ENCODE measurements at regions not wholly inside any gene's neighbourhood (a gene's known extent, or its start where the extent isn't known, plus 50 kb on each side); places are given as distances from the start of the nearest gene placed in this dataset.

DNA sequence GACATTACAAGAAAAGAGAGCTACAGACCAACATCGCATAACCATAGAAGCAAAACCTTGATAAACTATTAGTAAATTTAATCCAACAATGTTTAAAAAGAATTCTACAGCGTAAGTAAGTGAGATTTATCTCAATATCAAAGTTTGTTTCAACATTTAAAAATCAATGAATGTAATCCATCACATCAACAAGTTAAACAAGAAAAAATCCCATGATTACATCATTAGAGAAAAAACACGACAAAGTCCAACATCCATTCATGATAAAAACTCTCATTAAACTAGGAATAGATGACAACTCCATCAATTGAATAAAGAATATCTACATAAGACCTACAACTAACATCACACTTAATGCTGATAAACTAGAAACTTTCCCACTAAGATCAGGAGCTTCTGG is 239.0 kb upstream of the GGTLC1 start:
- H3K4me1 Mint-ChIP-seq (ENCODE audit: low read depth): no peaks in the 10 kb centered on the region
- no peaks in the 10 kb centered on the region for H3K9me3 Mint-ChIP-seq
- no peak overlapping the region for H3K27ac Mint-ChIP-seq
- no peak for DNase-seq (ENCODE audit: low spot score)
- no peaks in the 10 kb centered on the region for H3K36me3 Mint-ChIP-seq (ENCODE audit: low read depth)
- H3K4me3 Mint-ChIP-seq: no peak overlapping the region
- intact Hi-C loops (cut with micrococcal nuclease): no loop called here
- peaks cover 22% of the 10 kb centered on the region for H3K27me3 Mint-ChIP-seq (ENCODE audit: insufficient read depth)

DNA sequence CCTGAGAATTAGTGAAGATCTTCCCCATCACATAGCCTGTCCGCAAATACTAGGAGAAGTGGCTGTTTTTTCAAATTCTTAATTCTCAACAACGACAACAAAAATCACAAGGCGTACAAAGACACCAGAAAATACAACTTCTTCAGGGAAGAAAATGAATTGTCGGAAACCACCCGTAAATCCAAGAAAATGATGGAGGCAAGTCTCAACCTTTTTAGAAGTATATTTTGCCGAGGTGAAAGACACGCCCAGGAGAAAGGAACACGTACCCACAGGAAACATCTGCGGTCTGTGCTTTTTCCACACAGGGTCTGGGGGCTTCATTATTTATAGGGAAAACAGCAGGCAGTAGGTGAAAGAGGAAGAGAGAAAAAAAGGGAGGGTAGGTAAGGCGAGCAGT is 223.9 kb upstream of the GGTLC1 start:
- DNase-seq (ENCODE audit: low spot score): no peak
- intact Hi-C loops (cut with micrococcal nuclease): no loop called here
- H3K4me3 Mint-ChIP-seq: no peak overlapping the region
- H3K27ac Mint-ChIP-seq: no peak overlapping the region
- peaks cover 25% of the 10 kb centered on the region for H3K27me3 Mint-ChIP-seq (ENCODE audit: insufficient read depth)
- H3K9me3 Mint-ChIP-seq: peaks cover 13% of the 10 kb centered on the region
- no peaks in the 10 kb centered on the region for H3K4me1 Mint-ChIP-seq (ENCODE audit: low read depth)
- H3K36me3 Mint-ChIP-seq (ENCODE audit: low read depth): no peaks in the 10 kb centered on the region

DNA sequence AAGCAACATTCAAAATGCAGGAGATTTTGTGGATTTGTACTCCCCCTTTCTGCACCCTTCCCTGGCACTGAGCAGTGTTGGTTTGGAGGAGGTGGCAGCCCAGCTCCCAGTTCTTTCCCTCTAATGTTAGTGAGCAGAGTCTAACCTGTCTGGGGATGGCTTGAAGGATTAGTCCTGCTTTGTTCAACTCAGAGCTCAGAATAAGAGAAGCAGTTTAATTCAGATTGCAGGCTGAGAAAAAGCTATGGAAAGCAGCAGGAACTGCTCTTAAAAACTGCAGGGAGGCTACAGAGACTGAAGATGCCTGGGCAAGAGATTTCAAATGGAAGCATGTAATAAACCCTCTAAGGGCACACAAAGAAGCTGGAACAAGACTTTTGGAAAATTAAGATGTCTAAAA is 223.4 kb upstream of the GGTLC1 start:
- Mint-ChIP-seq H3K27ac (no peak overlapping the region), H3K36me3 (ENCODE audit: low read depth) (no peaks in the 10 kb centered on the region)

DNA sequence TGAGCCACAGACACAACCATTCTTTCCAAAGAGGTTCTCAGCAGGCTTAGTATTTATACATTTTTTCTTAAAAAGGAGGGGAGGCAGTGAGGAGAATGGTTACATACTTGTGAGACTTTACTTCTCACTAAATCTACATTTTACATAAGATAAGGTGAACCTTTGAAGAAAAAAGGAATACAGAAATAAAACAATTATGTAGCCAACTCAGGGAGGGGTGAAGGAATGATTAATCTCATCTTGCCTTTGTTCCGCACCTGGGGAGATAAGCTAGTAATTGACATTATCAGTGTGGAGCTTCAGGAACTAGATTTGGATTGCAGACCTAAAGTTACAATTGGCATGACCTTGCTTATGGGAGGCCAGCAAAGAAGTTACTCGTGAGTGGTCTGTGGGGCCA is 221.8 kb upstream of the GGTLC1 start:
- Mint-ChIP-seq H3K9me3 (peaks cover 14% of the 10 kb centered on the region), H3K27me3 (ENCODE audit: insufficient read depth) (peaks cover 25% of the 10 kb centered on the region), H3K36me3 (ENCODE audit: low read depth) (no peaks in the 10 kb centered on the region), H3K4me3 (no peak overlapping the region), H3K27ac (no peak overlapping the region), H3K4me1 (ENCODE audit: low read depth) (no peaks in the 10 kb centered on the region)
- DNase-seq (ENCODE audit: low spot score): no peak
- intact Hi-C loops (cut with micrococcal nuclease): no loop called here

More for the DNA sequence above, 223.4 kb upstream of the GGTLC1 start:
- Mint-ChIP-seq H3K9me3 (peaks cover 14% of the 10 kb centered on the region), H3K4me1 (ENCODE audit: low read depth) (no peaks in the 10 kb centered on the region), H3K4me3 (no peak overlapping the region), H3K27me3 (ENCODE audit: insufficient read depth) (peaks cover 25% of the 10 kb centered on the region)
- no peak for DNase-seq (ENCODE audit: low spot score)
- intact Hi-C loops (cut with micrococcal nuclease): no loop called here

DNA sequence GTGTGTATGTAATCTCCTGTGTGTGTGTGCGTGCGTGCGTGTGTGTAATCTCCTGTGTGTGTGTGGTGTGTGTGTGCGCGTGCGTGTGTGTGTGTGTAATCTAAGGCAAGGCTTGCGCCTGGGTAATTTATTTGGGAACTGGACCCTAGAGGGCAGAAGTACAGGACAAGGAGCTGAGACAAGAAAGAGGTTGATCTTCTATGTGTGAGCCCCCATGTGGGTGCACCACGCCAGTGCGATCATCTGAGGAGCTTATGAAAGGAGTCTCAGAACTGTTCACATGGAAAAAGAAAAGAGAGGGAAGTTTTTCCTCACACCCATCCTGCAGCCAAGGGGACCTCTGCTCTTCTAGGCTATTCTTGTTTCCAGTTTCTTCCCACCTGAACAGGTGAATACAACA is 220.1 kb upstream of the GGTLC1 start:
- DNase-seq (ENCODE audit: low spot score): no peak
- no peak overlapping the region for H3K27ac Mint-ChIP-seq
- no peak overlapping the region for H3K4me3 Mint-ChIP-seq
- no peaks in the 10 kb centered on the region for H3K4me1 Mint-ChIP-seq (ENCODE audit: low read depth)
- peaks cover 19% of the 10 kb centered on the region for H3K27me3 Mint-ChIP-seq (ENCODE audit: insufficient read depth)
- intact Hi-C loops (cut with micrococcal nuclease): no loop called here
- peaks cover 14% of the 10 kb centered on the region for H3K9me3 Mint-ChIP-seq
- no peaks in the 10 kb centered on the region for H3K36me3 Mint-ChIP-seq (ENCODE audit: low read depth)

DNA sequence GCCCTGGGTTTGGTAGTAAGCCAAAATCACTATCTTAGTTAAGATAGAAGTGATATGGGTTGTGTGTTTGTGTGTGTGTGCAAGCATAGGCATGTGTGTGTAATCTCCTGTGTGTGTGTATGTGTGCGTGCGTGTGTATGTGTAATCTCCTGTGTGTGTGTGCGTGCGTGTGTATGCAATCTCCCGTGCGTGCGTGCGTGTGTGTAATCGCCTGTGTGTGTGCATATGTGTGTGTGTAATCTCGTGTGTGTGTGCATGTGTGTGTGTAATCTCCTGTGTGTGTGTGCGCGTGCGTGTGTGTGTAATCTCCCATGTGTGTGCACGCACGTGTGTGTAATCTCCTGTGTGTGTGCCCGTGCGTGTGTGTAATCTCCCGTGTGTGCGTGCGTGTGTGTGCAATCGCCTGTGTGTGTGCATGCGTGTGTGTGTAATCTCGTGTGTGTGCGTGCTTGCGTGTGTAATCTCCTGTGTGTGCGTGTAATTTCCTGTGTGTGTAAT is 219.3 kb upstream of the GGTLC1 start:
- intact Hi-C loops (cut with micrococcal nuclease): no loop called here
- H3K4me1 Mint-ChIP-seq (ENCODE audit: low read depth): no peaks in the 10 kb centered on the region
- no peak overlapping the region for H3K27ac Mint-ChIP-seq
- H3K27me3 Mint-ChIP-seq (ENCODE audit: insufficient read depth): peaks cover 13% of the 10 kb centered on the region
- no peaks in the 10 kb centered on the region for H3K36me3 Mint-ChIP-seq (ENCODE audit: low read depth)
- H3K9me3 Mint-ChIP-seq: peaks cover 14% of the 10 kb centered on the region
- no peak for DNase-seq (ENCODE audit: low spot score)
- H3K4me3 Mint-ChIP-seq: no peak overlapping the region

DNA sequence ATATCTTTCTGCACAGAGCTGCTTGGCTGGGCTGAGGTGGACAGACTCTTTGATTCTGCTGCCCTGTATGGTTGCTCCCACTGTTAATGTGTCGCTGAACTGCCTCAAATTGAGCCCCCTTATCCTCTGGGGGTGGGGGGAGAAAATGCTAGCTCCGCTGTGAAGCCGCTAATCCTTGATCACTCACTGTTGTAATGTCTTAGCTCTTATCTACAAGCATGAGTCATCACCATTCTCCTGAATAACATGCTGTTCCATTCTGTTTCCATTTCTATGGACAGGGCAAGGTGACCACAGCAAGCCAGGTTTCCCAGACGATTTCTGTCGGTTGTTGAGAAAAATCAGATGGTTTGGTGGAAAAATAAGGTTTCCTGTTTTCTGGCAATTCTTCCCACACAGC is 218.4 kb upstream of the GGTLC1 start:
- intact Hi-C loops (cut with micrococcal nuclease): no loop called here
- DNase-seq (ENCODE audit: low spot score): no peak
- H3K4me3 Mint-ChIP-seq: no peak overlapping the region
- peaks cover 14% of the 10 kb centered on the region for H3K9me3 Mint-ChIP-seq
- no peak overlapping the region for H3K27ac Mint-ChIP-seq
- peaks cover 4% of the 10 kb centered on the region for H3K27me3 Mint-ChIP-seq (ENCODE audit: insufficient read depth)
- H3K4me1 Mint-ChIP-seq (ENCODE audit: low read depth): no peaks in the 10 kb centered on the region
- H3K36me3 Mint-ChIP-seq (ENCODE audit: low read depth): no peaks in the 10 kb centered on the region

DNA sequence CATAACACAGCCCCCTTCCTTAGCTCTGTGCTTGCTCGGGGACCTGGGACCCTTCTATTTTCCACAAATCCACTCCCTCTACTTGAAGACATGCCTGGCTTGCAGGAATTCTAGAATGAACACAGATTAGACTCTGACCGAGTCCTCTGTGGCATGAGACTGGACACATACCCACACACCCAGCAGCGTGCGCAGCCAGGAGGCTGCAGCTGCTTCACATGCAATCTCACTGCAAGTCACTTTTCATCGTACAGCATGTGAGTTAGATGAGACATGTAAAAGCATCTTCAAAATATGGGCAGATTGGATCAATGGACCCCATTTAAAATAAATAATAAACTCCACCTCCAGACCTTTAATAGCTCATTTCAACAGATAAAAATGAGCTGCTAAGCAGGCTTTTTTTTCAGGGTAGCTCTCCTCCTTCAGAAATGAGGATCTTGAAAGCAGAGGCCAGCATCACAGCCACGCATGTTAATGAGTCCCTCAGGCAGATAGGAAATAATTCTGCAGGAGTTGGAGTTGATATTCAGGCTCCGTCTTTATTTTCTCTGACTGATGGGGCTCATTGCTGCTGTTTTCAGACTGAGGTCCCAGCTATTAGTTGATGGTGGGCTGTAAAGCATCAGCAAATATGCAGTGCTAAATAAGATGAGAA is 215.1 kb upstream of the GGTLC1 start:
- no peaks in the 10 kb centered on the region for H3K4me1 Mint-ChIP-seq (ENCODE audit: low read depth)
- intact Hi-C loops (cut with micrococcal nuclease): no loop called here
- no peak overlapping the region for H3K27ac Mint-ChIP-seq
- H3K27me3 Mint-ChIP-seq (ENCODE audit: insufficient read depth): peaks cover 2% of the 10 kb centered on the region
- H3K36me3 Mint-ChIP-seq (ENCODE audit: low read depth): no peaks in the 10 kb centered on the region
- no peak for DNase-seq (ENCODE audit: low spot score)
- H3K4me3 Mint-ChIP-seq: no peak overlapping the region
- H3K9me3 Mint-ChIP-seq: peaks cover 14% of the 10 kb centered on the region

DNA sequence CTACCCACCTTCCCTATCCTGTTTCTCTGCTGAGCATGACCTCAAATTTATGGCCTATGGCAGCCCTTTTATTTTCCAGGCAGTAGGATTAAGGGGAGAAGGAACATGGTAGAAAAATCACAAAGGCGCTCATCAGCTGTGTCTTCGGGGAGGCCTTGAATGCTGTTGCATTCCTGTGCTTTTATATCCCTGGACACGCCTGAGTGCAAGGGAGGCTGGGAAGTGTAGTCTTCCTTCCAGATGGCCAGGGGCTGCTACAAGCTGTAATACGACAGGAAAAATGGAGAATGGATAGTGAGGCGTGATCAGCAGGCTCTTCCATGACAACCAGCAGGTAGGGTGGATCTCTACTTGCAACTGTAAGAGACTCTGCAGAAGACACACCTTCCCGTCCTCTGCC is 210.9 kb upstream of the GGTLC1 start:
- Mint-ChIP-seq H3K9me3 (no peaks in the 10 kb centered on the region), H3K4me1 (ENCODE audit: low read depth) (no peaks in the 10 kb centered on the region), H3K27me3 (ENCODE audit: insufficient read depth) (peaks cover 2% of the 10 kb centered on the region), H3K27ac (no peak overlapping the region), H3K4me3 (no peak overlapping the region), H3K36me3 (ENCODE audit: low read depth) (no peaks in the 10 kb centered on the region)
- intact Hi-C loops (cut with micrococcal nuclease): no loop called here
- no peak for DNase-seq (ENCODE audit: low spot score)

DNA sequence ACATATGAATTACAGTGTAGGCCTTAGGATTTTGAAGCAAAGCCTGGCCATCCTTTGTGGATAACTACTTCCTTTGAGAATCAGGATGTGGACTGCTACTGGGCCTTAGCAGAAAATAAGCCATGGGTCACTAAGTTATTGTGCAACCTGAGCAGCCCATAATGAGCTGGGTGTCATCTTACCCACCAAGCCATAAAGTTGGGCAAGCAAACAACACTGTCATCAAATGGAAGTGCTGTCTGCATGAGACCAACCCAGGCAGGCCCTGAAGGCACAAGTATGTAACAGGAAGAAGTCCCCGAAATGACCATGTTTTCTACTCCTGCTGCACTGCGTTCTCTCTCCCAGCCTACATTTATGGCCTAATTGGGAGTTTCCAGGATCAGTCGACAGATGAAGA is 205.6 kb upstream of the GGTLC1 start:
- no peaks in the 10 kb centered on the region for H3K4me1 Mint-ChIP-seq (ENCODE audit: low read depth)
- H3K9me3 Mint-ChIP-seq: peaks cover 4% of the 10 kb centered on the region
- H3K4me3 Mint-ChIP-seq: no peak overlapping the region
- no peak overlapping the region for H3K27ac Mint-ChIP-seq
- H3K36me3 Mint-ChIP-seq (ENCODE audit: low read depth): no peaks in the 10 kb centered on the region
- H3K27me3 Mint-ChIP-seq (ENCODE audit: insufficient read depth): peaks cover 3% of the 10 kb centered on the region
- DNase-seq (ENCODE audit: low spot score): no peak
- intact Hi-C loops (cut with micrococcal nuclease): no loop called here

DNA sequence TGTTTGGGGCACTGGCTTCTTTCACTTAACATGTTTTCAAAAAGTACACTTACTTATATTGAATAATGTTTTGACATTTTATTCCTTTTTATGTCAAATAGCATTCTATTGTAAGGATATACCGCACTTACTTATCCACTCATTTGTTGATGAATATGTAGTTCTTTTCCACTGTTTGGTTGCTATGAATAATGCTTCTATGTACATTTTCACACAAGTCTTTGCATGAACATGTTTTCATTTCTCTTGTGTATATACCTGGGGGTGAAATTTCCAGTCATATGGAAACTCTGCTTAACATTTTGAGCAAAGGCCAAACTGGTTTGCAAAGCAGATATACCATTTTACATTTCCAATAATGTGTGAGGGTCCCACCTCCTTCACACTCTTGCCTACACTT is 202.3 kb upstream of the GGTLC1 start:
- H3K9me3 Mint-ChIP-seq: peaks cover 4% of the 10 kb centered on the region
- H3K27ac Mint-ChIP-seq: no peak overlapping the region
- no peak for DNase-seq (ENCODE audit: low spot score)
- intact Hi-C loops (cut with micrococcal nuclease): no loop called here
- H3K4me3 Mint-ChIP-seq: no peak overlapping the region
- no peaks in the 10 kb centered on the region for H3K36me3 Mint-ChIP-seq (ENCODE audit: low read depth)
- H3K4me1 Mint-ChIP-seq (ENCODE audit: low read depth): no peaks in the 10 kb centered on the region
- H3K27me3 Mint-ChIP-seq (ENCODE audit: insufficient read depth): peaks cover 9% of the 10 kb centered on the region

DNA sequence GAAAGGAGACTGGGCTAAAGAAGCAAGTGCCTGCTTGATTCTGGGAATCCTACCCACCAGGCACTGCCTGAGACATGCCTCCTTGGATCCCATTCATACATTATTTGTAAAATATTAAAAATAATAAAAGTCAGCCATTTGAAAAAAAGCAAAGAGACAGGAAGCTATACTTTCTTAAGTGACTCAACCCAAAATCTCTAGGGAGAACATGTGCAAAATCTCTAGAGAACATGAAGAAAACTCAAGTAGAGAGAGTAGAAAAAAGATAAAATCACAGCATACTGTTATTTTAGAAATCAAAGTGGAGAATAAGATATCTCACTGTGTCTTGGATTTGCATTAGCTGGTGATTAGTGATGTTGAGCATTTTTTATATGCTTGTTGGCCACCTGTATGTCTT is 197.2 kb upstream of the GGTLC1 start:
- no peak for DNase-seq (ENCODE audit: low spot score)
- H3K36me3 Mint-ChIP-seq (ENCODE audit: low read depth): no peaks in the 10 kb centered on the region
- H3K9me3 Mint-ChIP-seq: peaks cover 4% of the 10 kb centered on the region
- no peak overlapping the region for H3K27ac Mint-ChIP-seq
- H3K4me1 Mint-ChIP-seq (ENCODE audit: low read depth): no peaks in the 10 kb centered on the region
- no peak overlapping the region for H3K4me3 Mint-ChIP-seq
- peaks cover 11% of the 10 kb centered on the region for H3K27me3 Mint-ChIP-seq (ENCODE audit: insufficient read depth)
- intact Hi-C loops (cut with micrococcal nuclease): no loop called here

DNA sequence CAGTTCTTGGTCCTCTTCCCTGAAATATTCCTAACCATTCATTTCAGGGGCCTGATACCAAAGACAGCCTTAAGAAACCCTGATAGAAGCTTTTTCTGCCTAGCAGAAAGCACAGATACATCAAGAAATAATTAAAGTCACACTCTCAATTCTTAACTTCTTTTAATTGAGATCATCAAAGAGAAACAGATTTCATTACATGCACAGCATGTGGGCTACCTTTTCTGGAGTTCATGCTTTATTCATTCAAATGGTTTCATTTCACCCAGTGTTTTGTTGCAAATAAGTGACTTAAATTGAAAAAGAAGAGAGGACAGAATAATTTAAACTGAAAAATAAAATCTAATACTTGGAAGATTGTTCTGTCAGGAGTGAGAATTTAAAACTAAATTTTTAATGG is 192.6 kb upstream of the GGTLC1 start:
- Mint-ChIP-seq H3K27me3 (ENCODE audit: insufficient read depth) (peaks cover 9% of the 10 kb centered on the region), H3K4me1 (ENCODE audit: low read depth) (no peaks in the 10 kb centered on the region), H3K36me3 (ENCODE audit: low read depth) (no peaks in the 10 kb centered on the region), H3K9me3 (no peaks in the 10 kb centered on the region), H3K4me3 (no peak overlapping the region), H3K27ac (no peak overlapping the region)
- DNase-seq (ENCODE audit: low spot score): no peak
- intact Hi-C loops (cut with micrococcal nuclease): no loop called here

DNA sequence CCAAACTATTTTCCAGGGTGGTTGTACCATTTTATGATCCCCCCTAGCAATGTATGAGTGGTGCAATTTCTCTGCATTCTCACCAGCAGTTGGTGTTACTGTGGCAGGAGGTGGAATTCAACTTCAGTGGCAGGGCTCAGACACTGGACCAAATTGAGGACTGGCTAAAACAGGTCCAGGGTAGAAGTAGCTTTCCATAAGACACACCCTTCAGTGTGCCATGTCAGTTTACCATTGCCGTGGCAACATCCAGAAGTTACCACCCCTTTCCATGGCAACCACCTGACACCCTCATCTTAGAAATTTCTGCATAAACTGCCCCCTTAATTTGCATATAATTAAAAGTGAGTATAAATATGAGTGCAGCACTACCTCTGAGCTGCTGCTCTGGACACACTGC is 180.7 kb upstream of the GGTLC1 start:
- Mint-ChIP-seq H3K36me3 (ENCODE audit: low read depth) (peaks cover 1% of the 10 kb centered on the region), H3K27ac (no peak overlapping the region), H3K4me1 (ENCODE audit: low read depth) (no peaks in the 10 kb centered on the region), H3K9me3 (peaks cover 11% of the 10 kb centered on the region), H3K4me3 (no peak overlapping the region), H3K27me3 (ENCODE audit: insufficient read depth) (peaks cover 5% of the 10 kb centered on the region)
- intact Hi-C loops (cut with micrococcal nuclease): no loop called here
- DNase-seq (ENCODE audit: low spot score): no peak

Data from activated T-helper 1 cell treated with anti-CD3 and anti-CD28 coated beads, Interleukin-12 subunit alpha, Interleukin-12 subunit beta, Interleukin-2, Interleukin-4 antibody, amounts not matched to agents 30 ng/mL and 10 ng/mL and 1 ng/mL, durations not matched to agents 14 hours and 24 hours and 36 hours (primary cell).